HuH-7.5 (cell line): ENCODE measurements at regions not wholly inside any gene's neighbourhood (a gene's known extent, or its start where the extent isn't known, plus 50 kb on each side); places are given as distances from the start of the nearest gene placed in this dataset.
"Not testable (repeated sequence)": the region's sequence is repeated elsewhere in the genome, so short reads cannot be mapped to it uniquely, and the experiment has no call there.

Source experiments
- DNase-seq: peaks from one replicate; pipeline ENCODE4 v3.0.0; 2011; ENCODE audit warnings: low spot score

DNA sequence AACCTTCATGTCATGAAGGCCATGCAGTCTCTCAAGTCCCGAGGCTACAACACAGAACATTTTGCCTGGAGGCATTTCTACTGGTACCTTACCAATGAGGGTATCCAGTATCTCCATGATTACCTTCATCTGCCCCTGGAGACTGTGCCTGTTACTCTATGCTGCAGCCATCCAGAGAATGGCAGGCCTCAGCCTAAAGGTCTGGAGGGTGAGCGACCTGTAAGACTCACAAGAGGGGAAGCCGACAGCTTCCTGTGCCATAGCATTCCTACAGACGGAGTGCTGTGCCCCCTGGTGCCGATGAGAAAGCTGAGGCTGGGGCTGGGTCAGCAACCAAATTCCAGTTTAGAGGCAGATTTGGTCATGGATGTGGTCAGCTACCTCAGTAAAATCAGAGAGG is 51.3 kb upstream of the CADPS start:
- DNase-seq: no peak

GRCh38 chr3:62928256-62928655 is 53.0 kb upstream of the CADPS start:
- DNase-seq: no peak

DNA sequence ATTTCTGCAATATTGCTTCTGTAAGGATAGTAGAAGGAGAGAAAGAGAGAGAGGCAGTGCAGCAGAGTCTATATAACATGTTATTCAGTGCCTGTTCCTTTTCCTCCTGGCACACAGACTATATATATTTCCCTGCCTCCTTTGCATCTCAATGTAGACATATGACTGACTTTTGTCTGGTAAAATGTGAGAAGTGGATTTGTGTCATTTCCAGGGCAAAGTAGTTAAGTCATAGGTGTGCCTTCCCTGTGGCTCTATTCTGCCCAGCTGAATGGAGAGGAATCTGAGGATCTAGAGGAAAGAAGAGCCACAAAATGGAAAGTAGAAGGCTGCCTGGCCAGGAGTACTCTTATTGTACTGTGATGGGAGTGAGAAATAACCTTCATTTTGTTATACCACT is 54.6 kb upstream of the CADPS start:
- no peak for DNase-seq

DNA sequence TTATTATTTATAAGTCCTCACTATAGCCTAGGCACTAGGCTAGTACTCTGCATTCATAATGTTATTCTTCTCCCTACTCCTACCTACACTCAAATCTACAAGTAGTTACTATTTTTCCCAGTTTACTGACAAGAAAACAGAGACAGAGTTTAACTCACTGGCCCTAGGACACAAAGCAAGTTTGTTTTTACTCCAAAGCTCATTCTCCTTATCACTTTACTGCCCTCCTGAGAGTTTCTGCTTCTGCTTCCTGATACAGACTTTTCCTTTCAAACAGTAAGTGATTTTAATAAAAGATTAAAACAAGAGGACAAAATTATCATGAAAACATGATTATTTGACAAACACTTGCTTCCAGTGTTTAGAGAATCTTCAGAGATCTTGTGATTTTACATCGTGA is 60.6 kb upstream of the CADPS start:
- no peak for DNase-seq

DNA sequence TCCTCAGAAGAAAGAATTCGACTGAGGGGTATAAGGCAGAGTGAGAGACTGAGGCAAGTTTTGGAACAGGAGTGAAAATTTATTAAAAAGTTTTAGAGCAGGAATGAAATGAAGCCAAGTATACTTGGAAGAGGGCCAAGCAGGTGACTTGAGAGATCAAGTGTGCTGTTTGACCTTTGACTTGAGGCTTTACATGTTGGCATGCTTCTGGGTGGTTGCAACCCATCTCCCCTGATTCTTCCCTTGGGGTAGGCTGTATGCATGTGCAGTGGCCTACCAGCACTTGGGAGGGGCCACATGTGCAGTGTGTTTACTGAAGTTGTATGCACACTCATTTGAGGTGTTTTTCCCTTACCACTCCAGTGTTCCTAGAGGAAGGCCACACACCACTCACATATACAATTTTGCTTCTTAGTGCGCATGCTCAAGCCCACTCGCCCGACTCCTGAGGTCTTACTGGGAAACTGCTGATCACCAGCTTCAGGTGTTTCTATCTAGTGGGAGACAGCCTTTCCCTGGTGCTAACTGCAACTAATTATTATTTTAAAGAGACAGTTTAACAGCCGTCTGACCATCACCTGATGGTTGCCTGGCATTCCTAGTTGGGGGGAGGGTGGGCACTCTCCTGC is 61.5 kb upstream of the CADPS start:
- no peak for DNase-seq

DNA sequence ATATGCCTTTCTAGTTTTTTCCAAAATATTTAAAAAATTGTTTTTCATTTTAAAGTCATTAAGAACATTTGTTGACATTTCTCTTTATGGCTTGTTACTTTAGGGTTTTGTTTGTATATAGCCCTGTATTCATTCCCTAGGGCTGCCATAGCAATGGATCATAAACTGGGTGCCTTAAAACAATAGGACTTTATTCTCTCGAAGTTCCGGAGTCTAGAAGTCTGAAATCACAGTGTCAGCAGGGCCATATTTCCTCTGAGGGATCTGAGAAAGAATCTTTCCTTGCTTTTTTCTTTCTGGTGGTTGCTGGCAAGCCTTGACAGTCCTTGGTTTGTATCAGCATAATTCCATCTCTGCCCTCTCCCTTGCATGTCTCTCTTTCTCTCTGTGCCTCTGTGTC is 63.4 kb upstream of the CADPS start:
- no peak for DNase-seq

GRCh38 chr3:62939707-62940106 is 64.5 kb upstream of the CADPS start:
- no peak for DNase-seq

DNA sequence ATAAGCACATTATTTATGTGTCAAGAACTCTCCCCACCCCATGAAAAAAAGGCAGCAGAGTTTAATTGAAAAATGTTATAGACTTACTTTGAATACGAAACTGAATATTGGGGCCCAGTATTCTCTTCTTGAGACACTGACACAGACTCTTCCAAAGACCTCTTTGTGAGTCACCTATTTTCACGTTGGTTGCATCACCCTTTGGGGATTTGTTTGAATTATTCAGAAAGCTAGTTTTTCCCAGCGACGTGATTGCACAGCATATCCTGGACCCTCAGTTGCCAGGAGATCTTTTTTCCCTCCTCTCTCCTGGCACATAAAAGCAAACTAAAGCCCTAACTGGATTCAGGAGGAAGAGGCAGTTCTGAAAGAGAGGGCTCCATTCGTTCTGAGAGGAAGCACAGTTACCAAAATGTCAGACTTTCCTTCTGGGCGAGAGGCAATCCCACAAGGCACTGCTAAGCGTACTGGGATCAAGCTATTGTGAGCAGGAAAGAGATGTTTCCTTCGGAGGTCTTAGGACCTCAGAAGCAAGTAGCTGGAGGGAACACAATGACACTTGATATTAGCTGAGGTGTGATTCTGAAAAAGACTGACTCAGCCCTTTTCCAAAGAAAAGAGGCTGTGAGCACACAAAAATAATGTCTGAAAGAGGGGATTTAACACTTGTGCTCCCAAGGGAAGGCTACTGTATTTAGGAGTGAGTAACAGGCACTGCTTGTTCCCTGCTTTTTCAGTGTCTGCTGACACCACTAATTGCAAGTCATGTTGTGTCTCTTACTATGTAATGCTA is 65.8 kb upstream of the CADPS start:
- DNase-seq: no peak

DNA sequence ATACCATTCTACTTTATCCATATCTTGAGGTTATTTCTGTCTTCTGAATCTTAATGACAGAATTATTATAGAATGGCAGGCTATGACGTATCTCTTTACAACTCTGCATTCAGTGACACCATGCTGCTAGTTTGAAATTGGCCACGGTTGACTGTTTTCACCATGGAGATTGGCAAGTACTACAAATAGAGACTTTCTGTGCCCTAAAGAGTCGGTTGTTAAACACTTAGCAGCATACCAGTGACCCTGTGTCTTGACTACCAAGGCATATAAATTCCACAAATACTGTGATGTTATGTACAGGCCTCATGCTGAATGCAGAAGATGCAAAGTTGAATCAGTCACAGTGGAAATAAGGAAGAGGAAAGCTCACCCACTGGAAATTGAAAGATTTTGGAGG is 67.0 kb upstream of the CADPS start:
- no peak for DNase-seq

DNA sequence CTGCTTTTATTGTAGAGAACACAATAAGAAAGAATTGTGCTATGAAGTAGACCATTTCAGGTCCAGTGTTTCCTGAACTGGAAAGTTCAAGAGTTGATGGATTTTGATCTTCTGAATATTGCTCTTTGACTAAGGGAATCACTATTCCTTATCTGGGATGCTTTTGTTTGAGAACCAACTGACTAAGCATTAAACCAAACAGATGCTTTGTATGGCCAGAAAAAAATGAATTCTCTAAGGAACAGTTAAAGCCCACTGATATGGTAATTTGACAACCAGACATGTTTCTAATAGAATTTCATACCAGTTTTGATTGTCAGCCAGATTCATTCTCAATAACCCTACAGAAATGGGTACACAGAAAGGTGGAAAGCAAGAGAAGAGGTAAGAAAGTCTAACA is 67.5 kb upstream of the CADPS start:
- DNase-seq: no peak

- no peak for DNase-seq
Measured at GRCh38 chr3:62948921-62949320, 73.7 kb upstream of the CADPS start.

GRCh38 chr3:62950210-62950609 is 75.0 kb upstream of the CADPS start:
- DNase-seq: no peak

- DNase-seq: no peak
Measured at GRCh38 chr3:62951037-62951613, 75.9 kb upstream of the CADPS start.

GRCh38 chr3:62951880-62952279 is 76.7 kb upstream of the CADPS start:
- not testable (repeated sequence) for DNase-seq

- no peak for DNase-seq
Measured at GRCh38 chr3:62954580-62954979, 79.4 kb upstream of the CADPS start.

- no peak for DNase-seq
Measured at GRCh38 chr3:62955126-62955525, 79.9 kb upstream of the CADPS start.

DNA sequence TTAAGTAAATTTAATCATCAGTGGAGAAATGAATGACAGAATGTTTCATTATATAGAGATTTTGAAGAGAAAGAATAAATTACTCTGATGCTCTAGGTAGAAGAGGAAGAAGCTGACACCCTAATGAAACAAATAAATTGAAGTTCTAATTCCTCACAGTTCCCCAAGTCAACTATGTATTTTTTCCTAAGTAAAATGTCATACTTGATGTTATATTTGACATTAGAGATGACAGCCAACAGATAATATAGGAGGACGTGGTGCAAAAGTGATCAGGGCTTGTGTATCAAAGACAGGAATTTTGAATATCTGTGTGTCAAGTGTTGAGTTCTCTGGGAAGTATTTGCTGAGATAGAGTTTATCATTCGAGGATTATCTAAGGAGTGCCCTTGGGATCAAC is 81.2 kb upstream of the CADPS start:
- DNase-seq: no peak

DNA sequence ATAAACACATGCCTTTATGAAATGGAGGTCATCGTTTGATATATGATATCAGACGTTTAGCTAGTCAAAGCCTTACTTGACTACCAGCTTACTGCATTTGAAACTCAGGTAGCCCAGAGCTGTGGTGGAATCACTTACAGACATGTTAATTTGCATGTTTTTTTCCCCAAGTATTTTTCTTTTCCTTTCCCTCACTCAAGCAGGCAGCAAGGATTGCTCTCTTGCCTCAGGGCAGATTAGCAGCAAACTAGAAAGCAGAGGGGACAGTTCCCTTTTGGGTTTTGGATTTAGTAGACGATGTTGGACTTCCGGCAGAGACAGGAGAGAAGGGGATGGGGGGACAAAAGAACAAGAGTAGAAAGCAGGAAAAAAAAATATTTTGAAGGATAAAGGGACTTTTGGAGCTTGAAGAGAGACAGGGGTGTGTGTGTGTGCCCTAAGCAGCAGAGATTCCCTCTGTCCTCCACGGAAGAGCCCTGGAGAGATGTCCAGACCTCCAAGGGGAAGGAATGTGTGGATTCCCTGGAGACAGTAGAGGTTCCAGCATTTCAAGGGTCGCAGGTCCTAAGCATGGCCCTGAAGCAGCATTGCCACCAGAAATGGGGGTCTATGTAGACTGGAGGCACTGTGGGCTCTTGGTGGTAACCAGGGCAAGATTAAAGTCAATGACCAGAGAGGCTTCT is 86.8 kb upstream of the CADPS start:
- DNase-seq: no peak

DNA sequence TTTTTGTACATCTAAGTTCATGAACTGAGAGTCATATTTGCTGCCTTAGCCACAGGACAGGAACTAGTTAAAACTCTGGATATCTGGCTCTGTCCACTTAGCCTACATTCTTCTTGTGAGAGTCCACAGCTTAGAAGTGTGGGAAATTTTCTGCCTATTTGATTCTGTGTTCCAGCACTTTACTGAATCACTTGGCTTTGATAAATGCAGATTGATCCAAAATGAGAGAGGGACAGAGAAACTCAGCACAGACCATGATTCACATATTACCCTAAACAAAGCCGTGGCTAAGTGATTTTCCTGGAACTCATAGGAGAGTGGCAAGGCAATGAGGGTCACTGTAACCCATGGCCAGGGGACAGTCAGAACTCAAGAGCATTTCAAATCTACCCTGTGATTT is 87.5 kb upstream of the CADPS start:
- no peak for DNase-seq

- no peak for DNase-seq
Measured at GRCh38 chr3:62965311-62965710, 90.1 kb upstream of the CADPS start.

DNA sequence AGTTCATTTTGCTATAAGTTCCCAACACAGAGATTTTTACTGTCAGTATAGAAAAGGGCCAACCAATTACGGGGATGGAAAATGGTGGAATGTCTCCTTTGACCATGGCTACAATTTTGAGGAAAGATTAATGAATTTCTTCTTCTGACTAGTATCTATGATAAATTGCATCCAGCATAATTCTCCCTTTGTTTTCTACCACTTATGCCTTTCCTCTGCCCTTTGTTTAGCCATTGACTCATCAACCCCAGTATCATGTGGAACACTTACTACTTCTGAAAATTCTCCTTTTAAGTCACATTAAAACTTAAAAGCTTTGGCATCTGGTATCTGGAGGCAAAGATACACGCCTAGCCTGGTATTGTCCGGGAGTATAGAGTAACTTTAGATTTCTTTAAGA is 92.9 kb upstream of the CADPS start:
- DNase-seq: no peak

- no peak for DNase-seq
Measured at GRCh38 chr3:62970648-62971047, 95.4 kb upstream of the CADPS start.

GRCh38 chr3:62975566-62975965 is 100.3 kb upstream of the CADPS start:
- DNase-seq: no peak
